Upper lobe of left lung (tissue), 4 donors: ENCODE measurements at regions not wholly inside any gene's neighbourhood (a gene's known extent, or its start where the extent isn't known, plus 50 kb on each side); places are given as distances from the start of the nearest gene placed in this dataset.

Source experiments
- EP300 ChIP-seq, 4 donors: sonication (generic); formaldehyde crosslinking; IDR thresholded peaks; one replicate each; pipeline ENCODE4 v1.5.1; 2017; ENCODE audit warnings: antibody characterized with exemption in 4 of 4, control low read depth in 2 of 4
- POLR2AphosphoS5 ChIP-seq, 2 donors: sonication (generic); formaldehyde crosslinking; IDR thresholded peaks; one replicate each; pipeline ENCODE4 v1.5.1; 2017; ENCODE audit warnings: antibody characterized with exemption in 2 of 2
- TF ChIP-seq, protein P1 (sequence below), 6 experiments: fragments of 450-650 bp in 4 of 6; fragments of 200-600 bp in 2 of 6; sonication (generic) in 2 of 6; IDR thresholded peaks; one replicate each; pipeline ENCODE4 v1.5.1; 2016 to 2019; ENCODE audit warnings: antibody characterized with exemption in 6 of 6

DNA sequence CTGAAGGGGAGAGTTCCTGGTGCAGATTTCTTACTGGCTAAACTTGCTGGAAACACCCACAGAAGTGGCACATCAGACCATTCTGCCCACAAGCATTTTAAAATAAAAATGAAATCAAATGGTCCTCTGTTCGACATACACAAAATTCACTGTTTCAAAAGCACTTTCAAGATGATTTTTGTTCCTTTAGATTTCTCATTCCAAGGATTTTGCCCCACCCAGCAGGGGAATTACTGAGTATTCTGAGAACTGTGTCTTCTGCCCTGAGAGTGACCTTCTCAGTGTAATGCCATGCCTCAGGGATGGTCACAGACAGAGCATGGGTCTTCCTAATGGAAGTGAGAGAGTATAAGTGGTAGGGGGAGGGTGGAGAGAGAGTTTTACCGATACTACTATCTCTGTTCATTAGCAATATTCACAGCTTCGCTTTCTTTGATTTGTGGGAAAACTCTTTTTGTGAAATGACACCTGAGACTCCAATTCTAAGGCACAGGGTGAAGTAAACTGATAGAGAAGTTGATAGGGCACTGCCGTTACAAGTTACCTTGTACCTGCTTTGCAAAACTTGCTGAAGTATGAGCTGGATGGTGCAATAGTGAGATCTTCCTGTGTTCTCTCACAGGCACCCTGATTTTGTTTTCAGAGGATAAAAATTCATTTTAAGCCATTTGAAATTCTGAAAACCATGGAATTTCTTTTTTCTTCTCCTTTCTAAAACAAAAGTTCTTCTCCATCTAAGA is 95.8 kb upstream of the CD180 start:
- TF ChIP-seq, protein P1, sequence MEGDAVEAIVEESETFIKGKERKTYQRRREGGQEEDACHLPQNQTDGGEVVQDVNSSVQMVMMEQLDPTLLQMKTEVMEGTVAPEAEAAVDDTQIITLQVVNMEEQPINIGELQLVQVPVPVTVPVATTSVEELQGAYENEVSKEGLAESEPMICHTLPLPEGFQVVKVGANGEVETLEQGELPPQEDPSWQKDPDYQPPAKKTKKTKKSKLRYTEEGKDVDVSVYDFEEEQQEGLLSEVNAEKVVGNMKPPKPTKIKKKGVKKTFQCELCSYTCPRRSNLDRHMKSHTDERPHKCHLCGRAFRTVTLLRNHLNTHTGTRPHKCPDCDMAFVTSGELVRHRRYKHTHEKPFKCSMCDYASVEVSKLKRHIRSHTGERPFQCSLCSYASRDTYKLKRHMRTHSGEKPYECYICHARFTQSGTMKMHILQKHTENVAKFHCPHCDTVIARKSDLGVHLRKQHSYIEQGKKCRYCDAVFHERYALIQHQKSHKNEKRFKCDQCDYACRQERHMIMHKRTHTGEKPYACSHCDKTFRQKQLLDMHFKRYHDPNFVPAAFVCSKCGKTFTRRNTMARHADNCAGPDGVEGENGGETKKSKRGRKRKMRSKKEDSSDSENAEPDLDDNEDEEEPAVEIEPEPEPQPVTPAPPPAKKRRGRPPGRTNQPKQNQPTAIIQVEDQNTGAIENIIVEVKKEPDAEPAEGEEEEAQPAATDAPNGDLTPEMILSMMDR (IDR thresholded peaks at IDR 0.05) = no peak
- TF ChIP-seq POLR2AphosphoS5 (IDR thresholded peaks at IDR 0.05) (no peak), EP300 (IDR thresholded peaks at IDR 0.05) (no peak)
